Inflammatory macrophage treated with lipopolysaccharide for 1 hour (primary cell): ENCODE measurements at regions not wholly inside any gene's neighbourhood (a gene's known extent, or its start where the extent isn't known, plus 50 kb on each side); places are given as distances from the start of the nearest gene placed in this dataset.
"Not testable (repeated sequence)": the region's sequence is repeated elsewhere in the genome, so short reads cannot be mapped to it uniquely, and the experiment has no call there.

Source experiments
- DNase-seq, 2 donors: peaks; one replicate each; pipeline ENCODE4 v3.0.0-alpha.2; 2020 to 2022

DNA sequence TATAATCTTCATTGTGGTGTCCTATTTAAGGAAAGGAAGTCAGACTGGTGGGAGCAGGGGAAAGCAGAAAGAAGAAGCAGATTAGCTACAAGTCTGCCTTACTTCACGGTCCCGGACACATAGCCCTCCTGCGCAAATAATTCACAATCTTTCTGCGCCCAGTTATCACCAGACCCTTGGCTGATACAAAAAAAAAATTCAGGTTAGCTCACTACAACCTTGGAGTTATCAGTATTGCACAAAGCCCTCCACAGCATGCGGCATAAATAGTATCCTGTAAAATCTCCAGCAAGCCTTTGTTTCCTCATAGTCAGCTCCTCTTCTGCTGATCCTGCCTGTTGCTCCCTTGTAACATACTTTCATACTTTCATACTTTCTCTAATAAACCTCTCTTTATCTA, 148.6 kb upstream of the FUT9 start:
- DNase-seq, result no peak

DNA sequence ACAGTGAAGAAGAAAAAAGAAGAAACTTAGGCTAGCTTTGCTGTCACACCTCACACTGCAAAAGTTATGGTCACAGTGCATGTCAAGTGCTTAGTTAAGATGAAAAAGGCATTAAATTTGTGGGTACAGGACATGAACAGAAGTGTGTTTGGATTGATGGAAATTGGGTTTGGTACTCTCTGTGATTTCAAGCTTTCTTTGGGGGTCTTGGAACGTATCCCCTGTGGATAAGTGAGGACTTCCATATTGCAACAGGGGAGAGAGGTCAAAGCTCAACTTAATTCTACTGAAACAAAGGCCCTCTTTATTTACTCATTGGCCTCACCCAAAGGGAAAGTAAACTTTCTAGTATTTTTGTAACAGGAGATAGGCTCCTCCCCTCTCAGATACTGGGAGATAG, 138.3 kb upstream of the FUT9 start:
- no peak for DNase-seq

DNA sequence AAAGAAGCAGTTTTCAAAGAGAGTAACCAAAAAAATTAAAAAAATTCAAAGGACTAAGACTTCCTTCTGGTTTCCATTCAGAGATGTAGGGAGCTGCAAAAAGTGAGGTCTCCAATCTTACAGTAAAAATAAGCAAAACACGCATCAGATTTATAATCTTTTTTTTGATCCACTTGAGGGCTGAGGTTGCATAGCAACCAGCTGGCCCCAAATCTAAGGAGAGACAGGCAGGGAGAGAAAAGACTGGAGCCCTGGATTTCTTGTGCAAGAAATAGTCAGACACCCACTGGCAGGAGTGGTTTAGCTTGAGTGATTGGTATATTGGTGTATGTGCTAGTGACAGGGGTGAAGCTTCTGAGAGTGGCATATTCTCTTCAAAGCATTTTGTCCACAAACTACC, 135.9 kb upstream of the FUT9 start:
- no peak for DNase-seq

DNA sequence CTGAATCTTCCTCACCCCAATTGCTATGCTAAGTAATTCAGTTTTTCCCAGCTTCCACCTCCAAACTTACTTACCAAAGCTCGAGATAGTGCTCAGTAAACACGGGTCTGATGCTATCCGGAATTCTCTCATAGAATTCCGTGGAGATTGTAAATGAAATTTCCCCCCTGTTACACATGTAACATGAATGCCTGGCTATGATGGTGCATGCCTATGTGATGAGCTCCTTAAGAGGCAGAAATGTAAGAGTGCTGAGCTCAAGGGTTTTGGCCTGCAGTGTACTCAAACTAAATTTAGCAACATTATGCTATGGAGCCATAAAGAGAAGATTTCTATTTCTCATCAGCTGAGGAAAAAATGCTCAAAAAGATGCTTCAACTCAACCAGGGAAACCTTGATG, 133.4 kb upstream of the FUT9 start:
- no peak for DNase-seq

DNA sequence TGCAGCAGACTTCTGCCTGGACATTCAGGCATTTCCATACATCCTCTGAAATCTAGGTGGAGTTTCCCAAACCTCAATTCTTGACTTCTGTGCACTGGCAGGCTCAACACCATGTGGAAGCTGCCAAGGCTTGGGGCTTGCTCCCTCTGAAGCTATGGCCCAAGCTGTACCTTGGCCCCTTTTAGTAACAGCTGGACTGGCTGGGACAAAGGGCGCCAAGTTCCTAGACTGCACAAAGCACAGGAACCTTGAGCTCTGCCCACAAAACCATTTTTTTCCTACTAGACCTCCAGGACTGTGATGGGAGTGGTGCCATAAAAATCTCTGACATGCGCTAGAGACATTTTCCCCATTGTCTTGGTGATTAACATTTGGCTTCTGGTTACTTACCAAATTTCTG, 127.1 kb upstream of the FUT9 start:
- not testable (repeated sequence) for DNase-seq

DNA sequence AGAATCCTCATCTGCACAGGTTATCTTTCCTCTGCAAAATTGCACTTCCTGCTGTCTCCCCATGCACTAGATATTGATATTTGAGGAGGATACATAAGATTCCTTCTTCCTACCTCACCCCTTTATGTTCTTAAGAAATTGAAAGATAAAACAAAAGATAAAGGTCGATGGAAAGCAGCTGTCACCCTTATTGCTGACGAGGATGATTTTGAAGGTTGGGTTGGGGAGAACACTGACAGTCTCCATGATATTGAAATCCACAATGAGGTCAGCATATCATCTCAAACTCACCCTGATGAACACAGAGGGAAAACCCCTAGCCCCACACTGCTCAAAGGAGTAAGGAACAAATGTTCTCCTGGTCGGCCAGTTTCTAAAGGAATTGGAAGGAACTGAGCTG, 110.6 kb upstream of the FUT9 start:
- no peak for DNase-seq

DNA sequence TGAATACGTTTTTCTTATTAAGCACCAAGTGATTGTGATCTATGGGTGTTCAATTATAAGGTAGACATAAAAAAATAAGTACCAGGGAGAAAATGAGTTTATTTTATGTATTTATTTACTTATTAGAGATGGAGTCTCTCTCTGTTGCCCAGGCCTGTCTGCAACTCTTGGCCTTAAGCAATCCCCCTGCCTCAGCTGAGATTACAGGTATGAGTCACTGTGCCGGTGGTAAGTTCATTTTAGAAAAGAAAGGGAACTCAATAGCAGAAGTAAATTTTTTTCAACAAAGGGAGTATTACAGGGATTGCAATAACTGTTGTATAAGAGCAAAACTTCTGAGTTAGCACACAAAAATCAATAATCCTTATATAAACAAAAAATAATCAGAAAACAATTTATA, 98.7 kb upstream of the FUT9 start:
- peak in 1 of 2 donors; percentile 6 for DNase-seq

DNA sequence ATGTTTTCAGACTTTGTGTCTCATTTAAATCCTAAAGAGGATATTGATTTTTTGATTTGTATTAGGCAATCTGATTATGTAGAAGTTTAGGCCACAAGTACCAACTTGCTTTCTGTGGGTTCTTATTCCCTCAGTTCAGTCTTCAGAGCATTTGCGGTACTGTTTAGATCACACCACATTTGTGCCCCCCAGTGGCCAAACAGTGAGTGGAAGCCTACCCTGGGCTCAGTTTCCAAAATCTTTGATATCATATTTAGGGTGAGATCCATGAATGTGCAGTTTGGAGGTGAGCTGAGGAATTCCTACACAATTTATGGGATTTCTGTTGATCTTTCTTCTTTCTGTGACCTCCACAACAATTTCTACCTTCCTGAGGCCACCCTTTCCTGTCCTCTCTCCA, 92.3 kb upstream of the FUT9 start:
- peak in 1 of 2 donors; percentile 2 for DNase-seq

DNA sequence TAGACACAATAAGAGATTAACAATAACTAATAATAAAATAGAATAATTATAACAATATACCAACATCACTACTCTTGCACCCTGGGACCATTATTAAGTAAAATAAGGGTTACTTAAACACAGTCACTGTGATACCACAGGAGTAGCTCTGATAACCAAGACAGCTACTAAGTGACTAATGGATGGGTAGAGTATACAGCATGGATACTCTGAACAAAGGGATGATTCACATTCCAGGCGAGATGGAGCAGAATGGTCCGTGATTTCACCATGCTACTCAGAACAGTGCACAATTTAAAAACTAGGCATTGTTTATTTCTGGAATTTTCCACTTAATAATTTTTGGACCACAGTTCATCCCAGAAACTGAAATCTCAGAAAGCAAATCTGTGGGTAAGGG, 80.0 kb upstream of the FUT9 start:
- no peak for DNase-seq

DNA sequence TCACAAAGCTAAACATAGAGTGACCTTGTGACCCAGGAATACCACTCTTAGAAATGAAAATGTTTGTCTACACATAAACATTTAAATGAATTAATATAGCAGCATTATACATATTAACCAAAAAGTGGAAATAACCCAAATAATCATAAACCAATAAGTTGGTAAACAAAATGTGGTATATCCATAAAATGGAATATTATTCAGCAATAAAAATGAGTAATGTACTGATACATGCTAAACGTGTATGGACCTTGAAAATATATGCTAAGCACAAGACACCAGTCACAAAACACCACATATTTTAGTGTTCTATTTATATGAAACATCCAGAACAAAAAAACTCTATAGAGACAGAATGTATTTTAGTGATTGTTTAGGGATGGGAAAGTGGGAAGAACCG, 68.9 kb upstream of the FUT9 start:
- DNase-seq, result no peak

DNA sequence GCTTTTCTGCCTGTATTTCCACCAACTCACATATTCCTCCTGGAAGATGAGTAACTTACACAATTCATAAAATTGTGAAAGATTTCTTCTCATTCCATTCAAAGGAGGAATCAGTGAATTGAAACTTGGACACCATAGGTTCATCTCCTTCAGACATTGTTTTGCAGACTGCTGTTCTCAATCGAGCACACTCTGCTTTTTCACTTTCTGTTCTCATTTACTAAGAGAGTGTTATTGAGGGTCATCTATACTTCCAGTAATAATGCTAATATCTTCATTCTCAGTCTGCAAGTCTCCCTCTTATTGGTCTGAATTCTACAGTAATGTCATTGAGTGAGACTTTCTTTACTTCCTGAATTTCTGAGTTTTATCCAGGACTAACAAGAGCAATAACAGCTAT, 67.5 kb upstream of the FUT9 start:
- DNase-seq, result no peak

DNA sequence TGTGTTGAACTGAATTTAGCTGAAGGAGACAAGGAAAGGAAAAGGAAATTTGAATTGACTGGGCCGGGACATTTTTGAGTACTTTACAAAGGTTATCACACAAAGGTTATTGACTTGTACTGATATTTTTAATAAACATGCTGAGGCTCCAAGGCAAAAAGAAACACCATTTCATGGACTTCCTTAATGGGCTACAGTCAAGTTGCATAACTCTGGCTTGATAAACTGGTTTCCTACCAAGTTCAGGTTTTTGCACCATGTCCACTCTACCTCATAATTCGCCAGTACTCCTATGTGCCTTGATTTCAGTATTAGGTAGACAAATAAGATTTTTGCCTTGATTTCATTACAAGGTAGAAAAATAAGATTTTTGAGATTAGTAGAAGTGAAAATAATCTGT, 65.8 kb upstream of the FUT9 start:
- no peak for DNase-seq

DNA sequence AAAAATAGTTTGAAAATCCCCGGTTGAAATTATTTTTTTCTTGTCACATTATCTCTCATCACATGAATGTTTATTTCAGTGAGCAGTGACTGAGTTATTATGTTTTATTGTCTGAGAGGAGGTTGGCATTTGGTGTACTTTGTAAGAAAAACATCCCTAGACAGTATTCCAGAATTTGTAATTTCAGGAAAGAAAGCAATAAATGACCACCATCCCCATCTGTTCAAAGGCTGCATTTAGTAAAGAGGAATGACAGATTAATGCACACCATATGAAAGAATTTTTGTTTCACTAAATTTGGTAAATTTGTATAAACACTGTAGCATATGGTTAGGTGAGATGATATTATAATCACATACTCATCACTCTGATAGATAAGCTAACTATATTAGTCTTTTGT, 57.1 kb upstream of the FUT9 start:
- DNase-seq, result no peak

DNA sequence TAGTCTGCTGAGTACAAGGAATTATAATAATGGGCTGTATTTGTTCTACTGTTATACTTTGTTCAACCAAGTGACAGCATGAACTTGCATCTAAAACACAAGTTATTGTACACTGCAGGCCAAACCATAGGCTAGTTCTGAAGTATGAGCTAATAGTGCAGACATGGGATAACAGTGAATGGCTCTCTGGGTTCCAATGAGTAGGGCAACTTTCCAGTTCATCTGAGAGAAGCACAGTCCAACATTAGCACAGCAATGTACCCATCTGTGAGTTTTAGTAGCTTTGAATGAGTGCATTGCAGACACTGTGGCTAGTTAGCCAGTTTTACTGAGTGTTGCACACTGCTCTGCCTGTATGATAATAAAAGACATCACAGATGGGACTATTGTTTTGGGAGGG, 56.5 kb upstream of the FUT9 start:
- DNase-seq, result no peak
